Stimulated activated CD4-positive, alpha-beta T cell treated with anti-CD3 and anti-CD28 coated beads, Interleukin-12 subunit alpha, Interleukin-12 subunit beta, amount 100 ng/mL, for 48 hours (primary cell): ENCODE measurements at regions not wholly inside any gene's neighbourhood (a gene's known extent, or its start where the extent isn't known, plus 50 kb on each side); places are given as distances from the start of the nearest gene placed in this dataset.

Experiments used
- DNase-seq, 3 donors: peaks; one replicate each; pipeline ENCODE4 v3.0.0-alpha.2; 2020; ENCODE audit warnings: low read depth in 2 of 3, low spot score in 1 of 3

DNA sequence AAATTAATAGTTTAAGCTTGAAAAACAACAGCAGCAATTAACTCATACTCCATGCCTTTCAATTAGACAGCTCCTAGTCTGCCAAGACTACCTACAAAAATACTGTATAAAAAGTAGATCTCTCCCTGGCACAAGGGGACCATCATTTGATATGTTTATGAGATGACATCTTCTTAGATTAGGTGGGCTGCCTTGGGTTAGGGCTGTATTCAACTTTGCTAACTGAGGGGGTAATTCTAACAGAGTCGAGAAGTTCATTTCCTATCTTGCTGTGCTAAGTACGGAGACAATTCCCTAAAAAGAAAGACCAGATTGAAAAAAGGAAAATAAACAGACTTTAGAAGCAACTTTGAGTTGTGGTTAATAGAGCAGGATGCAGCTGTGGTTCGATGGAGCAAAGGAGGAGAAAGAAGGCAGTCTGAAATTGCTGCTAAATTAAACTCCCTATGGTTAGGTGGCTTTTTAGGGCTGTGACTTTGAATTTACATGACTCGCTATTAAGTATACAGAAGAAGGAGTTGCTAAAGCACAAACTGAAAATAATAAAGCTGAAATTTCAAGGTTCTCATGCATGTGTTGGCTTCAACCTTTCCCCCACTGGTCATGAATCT, 75.4 kb downstream of the CDC7 start:
- DNase-seq = no peak

DNA sequence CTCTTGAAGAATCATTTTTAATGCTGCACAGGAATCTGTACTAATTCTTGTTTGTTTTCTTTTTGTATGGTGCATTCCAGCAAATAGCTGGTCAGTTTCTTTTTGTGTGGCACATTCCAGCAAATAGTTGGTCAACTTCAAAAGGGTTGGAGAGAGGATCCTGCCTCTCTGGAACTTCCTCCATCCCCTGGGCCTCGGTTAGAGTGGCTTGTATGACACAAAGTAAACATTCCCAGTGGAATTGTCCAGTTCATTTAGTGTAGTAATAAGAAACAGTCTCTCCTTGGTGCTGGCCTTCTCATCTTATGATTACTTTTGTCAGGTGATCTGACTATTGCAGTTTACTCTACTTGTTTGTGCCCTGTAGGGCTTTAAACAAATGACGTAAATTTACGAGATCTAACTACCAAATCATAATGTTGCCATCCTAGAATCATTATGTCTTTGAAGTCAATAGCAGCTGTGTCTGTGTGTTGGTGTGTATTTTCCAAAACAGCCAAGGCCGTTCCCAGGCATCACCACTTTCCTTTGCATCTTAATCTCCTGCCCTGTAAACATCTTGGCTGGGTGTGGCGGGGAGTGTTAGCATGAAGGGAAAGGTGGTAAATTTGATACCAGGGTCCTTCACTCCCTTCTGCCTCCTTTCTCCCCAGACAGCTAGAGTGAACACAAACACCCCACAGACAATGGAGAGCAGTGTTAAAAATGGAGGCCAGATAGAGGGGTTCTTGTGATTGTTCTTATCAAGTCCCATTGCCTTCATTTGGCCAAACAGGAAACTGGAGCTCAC, 77.9 kb downstream of the CDC7 start:
- no peak for DNase-seq

DNA sequence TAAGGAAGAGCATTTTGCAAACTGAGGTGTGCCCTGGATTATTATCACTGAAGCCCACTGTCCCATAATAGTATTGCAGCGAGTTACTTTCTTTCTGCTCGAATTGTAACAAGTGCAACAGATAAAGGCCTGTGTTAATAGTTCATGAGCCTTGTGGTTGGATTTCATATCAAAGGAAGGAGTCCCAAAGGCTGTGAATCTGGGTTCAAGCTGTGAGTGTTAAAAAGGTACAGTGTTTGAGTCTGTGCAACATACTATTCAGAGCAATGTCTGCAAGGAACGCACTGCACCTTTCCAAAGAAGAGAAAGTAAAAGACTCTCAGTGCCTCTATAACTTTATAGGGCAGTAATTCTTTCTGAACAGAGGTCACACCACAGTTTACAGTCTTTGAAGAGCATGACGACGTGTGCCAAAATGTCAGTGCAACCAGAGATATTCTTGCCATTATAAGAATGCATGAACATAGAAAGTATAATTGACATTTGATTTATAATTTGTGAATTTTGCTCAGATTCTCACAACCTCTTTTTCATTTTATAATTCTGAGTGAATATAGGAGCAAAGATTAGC, 79.1 kb downstream of the CDC7 start:
- DNase-seq = no peak

DNA sequence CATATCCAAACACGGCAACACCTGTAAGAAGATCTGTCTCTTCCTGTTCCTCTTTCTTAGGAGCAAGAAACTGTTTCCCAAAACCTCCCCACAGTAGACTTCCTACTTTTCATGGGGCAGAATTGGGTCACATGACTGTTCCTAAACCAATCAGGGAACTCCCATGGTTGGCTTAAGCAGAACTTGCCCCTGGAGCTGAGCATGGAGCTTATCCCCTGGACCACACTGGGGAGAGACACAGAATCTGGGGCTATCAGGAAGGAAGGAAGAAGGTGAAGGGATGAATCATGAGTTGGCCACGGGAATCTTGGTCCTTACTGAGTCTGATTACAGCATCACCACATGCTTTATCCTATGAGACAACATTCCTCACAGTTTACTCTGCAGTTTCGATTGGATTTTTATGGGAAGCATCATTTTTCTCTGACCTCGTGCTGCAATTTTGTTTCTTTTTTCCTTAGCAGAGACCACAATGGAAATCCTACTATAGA, 81.8 kb downstream of the CDC7 start:
- DNase-seq = no peak

DNA sequence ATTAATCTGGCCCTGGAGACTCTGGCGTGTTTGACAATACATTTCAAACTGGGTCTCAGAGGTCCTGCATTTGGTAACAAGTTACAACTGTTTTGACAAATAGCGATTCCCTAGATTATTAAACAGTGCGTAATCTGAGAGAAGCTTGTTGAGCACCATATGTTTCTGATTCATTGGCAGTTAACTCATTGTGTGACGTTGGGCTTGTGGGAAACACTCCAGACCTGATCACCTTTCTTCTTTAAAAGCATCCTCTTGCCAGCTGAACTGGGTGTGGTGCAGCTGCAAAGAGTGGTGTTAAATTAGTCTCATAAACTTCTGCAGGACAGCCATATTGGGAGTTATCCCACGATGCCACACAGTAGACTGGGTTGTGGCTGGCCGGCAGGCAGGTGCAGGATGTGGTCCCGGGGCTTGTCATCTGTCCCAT, 82.7 kb downstream of the CDC7 start:
- DNase-seq = no peak

DNA sequence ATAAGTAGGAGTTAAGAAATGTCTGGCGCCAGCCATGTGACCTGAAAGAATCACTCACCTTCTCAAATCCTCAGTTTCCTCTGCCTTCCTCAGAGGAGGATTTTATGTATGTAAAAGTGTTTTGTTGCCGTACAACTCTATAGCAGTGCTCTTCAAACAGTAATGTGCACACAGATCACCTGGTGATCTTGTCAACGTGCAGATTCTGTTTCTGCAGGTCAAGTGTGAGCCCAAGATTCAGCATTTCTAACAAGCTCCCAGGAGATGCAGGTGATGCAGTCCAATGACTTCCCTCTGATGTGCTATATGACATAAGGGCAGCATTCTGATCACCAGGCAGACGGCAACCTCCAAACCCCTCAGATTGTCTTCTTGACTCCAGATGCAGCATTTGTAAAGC, 83.7 kb downstream of the CDC7 start:
- DNase-seq = no peak

DNA sequence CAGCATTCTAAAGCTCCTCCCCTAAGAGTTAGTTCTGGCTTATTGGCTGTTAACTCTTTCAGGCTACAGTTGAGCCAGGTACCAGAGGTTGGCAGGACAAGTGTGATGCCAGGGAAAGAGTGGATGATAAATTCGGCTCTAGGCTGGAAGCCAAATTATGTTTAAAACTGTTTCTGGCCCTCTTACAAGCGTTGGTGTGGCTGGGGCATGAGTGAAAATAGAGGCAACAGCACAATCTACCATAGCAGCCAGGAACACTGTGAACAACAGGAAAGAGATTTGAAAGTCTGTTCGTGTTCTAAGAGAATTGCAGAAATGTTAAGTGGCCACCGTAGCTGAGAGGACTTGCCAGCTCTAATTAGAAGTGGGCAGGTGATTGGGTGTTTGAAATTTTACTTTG, 84.2 kb downstream of the CDC7 start:
- DNase-seq = no peak

DNA sequence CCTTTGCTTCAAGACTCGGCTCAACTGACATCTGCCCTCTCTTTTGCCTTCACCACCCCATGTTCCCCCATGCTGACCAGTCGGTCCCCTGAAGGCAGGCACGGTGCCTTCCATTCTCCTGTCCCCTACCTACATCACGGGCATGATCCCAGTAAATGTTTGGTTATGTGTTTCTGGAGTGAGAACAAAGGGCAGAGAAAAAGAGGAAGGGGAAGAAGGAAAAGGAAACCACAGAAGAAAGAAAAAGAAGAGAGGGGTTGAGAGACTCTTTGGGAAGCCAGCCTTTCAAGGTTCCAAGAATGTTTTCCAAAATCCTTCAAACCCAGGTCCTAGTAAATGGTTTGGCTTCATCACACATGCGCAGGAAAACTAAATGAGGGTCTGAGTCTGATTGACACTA, 84.9 kb downstream of the CDC7 start:
- no peak for DNase-seq

DNA sequence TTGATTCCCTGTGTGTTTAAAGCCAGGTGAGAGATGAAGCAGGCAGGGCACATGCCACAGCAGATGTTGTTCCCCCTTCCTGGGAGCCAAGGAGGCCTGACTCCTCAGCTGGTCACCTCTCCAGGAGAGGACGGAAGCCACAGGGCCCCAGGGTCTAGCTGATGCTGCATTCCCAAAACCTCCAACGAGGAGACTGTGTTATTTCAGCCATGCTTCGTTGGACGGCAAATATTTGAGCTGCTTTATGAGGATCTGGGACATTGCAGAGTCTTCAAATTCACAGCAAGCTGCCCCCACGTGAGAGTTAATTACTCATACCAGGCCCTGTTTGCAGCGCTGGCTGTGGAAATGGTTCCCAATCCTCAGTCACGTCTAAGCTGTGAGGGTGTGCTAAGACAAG, 85.3 kb downstream of the CDC7 start:
- DNase-seq = no peak

DNA sequence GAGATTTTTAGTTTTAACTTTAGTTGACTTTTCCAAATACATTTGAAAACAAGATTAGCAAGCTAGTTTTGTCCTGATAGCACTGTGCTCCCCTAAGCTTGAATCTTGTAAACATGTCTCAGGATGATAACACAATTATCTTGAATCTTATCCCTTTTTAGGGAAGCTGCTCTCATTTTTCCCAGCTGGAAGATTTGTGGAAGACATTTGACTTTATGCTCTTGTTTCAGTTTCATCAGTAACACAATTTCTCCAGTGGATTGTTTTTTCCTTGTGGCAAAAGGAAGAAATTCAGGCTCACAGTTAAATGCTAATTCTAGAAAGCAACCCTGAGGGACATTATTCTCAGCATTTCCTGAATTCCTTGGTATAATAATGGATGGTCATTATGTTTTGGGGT, 88.8 kb downstream of the CDC7 start:
- DNase-seq = no peak

DNA sequence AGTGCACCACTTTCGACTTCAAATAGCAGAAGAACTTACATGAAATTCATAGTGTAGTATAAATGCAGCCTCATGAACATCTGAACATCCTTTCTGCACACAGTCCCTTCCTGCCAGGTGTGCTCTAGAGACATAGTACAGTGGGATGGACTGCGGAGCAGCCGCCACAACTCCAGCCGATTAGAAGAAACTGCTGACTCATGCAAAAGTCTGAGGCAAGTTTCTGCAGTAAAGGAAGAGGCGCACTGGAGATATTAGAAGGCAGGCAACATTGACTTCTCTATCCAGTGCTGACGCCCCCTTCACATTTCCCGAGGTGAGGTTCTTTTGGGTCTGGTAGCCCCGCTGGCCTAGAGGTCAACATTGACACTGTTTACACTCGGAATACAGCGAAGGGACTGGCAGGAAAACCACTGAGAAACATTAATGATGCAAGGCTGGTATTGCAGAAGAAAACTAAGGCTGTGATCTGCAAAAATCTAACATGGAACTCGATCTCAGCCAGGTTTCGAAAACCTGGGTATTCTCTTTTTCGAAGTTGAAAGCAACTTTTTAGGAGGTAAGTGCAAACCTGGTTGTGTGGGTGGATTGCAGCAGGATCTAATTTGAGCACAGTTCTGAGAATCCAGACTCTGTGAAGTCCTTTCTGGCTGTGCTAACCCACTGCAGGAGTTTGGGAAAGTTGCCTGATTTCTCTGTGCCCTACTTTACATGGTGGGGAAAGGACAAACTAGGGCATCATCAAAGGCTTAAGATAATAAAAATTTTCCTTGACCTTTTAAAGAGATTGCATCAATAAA, 90.7 kb downstream of the CDC7 start:
- DNase-seq = no peak

DNA sequence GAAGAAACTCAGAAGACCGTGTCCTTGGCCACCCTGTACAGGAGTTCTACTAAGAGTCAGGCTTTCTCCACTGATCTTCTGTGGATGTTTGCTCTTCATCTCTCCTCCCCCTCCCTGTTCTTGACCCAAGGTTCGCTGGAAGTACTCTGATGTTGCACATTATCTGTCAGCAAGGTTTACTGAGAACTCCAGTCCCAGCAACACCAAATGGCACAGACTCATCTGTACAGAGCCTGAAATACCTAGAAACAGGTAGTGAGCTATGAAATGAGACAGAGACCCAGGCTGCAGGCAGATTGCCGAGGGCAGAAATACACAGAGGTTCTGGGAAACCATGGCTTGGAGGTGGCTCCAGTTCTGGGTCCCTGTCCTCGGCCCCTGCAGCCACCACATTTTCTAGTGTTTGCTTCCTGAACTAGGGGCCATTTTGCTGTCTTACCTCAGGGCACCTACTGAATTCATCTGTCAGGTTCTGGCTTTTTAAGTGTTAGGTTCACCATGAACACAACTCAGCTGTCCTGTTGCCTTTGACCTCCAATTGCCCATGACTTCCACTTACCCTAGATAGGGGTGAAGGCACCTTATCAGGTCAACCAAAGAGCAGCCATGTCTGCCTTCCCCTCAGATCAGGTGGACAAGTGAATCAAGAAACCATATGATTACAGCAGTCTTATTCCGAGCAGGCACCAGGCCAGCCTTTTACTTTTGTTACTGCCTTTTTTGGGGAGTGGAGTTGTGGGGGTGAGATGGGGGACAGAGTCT, 92.2 kb downstream of the CDC7 start:
- no peak for DNase-seq

DNA sequence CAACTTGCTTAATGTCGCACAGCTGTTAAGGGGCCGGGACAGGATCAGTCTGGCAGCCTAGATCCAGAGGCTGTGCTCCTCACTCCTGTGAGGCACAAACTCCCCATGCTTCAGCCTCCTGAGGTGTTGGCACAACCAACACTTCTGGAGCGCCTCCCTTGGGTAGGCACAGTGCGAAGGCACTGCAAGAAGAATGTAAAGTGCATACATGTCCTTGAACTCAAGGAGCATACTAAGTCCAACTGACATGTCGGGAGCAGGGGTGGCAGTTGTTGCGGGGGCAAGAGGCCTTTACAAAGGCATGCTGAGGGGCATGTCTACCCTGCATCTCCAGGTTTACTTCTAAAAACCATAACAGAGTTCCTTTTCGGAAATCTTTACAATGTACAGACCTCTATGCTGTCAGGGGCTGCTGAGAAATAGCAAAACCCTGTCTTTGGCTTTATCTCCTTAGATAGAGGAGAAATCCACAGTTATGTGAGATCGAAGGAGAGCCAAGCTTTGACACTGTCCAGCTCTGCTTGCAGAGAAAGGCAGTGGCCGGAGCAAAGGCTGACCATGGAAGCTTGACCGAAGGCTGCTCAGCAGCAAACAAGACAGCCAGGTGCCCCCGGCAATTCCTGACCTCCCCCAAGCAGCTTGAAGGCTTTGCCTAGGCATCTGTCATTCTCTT, 93.9 kb downstream of the CDC7 start:
- no peak for DNase-seq

DNA sequence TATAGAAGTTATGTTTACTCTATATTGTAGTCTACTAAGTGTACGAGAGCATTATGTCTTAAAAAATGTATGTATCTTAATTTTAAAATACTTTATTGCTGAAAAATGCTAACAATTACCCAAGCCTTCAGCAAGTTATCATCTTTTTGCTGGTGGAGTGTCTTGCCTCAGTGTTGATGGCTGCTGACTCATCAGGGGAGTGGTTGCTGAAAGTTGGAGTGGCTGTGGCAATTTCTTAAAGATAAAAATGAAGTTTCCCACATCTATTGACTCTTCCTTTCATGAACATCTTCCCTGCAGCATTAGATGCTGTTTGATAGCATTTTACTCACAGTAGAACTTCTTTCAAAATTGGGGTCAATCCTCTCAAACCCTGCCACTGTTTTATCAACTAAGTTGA, 95.8 kb downstream of the CDC7 start:
- DNase-seq = no peak

DNA sequence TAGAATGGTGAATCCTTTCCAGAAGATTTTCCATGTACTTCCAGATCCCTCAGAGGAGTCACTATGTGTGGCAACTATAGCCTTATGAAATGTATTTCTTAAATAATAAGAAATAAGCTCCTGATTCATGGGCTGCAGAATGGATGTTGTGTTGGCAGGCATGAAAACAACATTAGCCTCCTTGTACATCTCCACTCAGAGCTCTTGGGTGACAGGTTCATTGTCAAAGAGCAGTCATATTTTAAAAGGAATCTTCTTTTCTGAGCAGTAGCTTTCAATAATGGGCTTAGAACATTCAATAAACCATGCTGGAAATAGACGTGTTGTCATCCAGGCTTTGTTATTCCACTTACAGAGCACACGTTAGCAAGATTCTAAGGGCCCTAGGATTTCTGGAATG, 96.6 kb downstream of the CDC7 start:
- DNase-seq = no peak

DNA sequence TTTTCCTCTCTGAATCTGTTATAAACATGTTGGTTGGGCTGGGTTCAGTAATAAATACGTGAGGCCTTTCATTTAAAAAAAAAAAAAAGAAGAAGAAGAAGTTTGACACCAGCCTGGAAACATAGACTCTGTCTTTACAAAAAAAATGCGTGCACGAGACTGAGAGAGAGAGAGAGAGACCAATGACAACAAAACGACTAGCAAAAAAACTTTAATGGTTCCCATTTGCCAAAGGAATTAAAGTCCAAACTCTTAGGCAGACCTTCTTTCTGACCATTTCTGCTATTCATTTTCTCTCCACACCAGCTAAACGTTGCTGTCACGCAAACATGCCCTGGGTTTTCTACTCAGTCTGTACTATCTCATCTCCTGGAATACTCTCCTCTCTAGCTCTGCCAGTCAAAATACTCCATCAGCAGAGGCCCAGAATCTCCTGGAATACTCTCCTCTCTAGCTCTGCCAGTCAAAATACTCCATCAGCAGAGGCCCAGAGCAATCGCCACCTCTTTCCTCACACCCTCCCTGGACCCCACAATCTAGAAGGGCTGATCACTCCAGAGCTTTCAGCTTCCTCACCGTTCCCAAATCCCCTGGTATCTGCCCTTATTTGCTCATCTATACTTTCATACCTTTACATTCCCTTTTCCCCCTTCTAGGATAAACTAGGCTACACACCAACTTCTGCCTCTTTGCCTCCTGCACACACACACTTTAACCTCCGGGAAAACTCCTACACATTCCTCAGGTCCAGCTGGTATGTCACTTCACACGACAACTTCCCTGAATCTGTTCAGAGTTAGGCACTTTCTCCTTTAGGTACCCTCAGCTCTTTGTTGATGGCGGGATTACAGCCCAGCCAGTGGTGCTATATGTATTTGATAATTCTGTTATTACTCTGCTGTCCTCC, 100.0 kb downstream of the CDC7 start:
- no peak for DNase-seq

DNA sequence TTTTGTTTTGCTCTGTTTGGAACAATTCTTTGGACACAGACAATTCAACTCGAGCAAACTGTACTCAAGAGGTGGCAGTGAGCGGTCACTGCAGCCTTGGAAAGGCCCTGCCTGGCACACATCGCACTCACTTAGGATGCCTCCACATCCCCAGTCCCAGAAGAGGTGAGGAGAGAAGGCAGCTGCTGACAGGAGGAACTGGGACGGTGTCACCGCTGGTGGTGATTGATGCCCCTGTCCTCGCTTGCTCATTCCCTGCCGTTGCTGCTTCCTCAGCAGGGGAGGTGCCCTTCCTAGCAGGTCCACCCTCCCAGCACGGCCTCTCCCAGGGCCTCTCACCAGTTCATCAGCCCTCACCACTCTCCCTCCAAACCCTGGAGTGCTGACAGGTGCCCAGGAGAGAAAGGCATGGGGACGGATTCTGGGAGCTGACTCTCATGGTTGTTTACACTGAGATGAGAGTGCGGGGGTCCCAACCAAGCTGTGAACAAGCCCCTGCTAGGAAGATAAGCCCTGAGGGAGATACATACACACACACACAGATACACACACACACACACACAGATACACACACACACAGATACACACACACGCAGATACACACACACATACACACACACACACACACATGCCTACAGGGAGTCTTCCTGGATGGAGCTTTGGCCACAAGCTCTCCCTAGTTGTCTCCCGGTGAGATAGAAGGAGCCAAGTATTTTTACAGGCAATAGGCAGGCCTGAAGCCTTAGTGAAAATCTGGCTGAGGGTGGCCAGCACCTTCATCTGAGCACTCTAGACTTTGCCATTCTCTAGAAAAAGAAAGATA, 101.1 kb downstream of the CDC7 start:
- DNase-seq = no peak

DNA sequence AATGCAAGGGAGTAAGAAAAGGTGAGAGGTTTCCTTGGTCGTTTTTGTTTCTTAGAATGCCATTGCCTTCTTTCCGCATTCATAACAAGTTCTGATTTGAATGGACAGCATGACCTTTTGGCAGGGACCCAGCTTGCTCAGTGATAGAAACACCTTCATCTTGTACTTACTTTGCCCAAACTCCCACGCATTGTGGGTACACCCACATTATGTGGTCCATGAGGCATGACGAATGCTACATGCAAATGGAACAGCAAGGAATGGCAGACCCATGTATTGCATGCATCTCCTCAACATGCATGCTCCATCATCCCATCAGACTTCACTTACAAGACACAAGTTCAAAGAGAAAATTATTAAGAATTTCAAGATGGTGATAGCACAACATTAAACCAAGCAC, 102.8 kb downstream of the CDC7 start:
- DNase-seq = peak; percentile 5 to 36 (median 30)

DNA sequence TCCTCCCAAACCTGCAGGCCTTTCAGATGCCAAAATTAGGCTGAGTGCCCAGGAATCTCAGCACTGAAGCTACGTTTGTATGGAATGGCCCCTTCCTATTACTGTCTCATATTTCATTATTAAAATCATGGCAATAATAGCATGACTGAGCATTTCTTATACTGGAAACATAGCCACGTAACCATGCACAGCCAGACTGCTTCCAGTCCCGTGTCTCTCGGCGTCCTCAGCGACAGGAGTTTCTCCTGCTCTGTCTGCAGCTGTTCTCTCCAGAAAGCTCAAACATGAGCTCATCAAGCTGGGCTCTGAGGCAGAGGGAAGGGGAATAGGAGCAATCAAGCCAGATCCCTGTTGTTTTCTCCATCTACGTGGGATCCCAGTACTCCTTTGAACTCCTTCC, 104.0 kb downstream of the CDC7 start:
- DNase-seq = no peak
